ENCODE measurements at regions not wholly inside any gene's neighbourhood (a gene's known extent, or its start where the extent isn't known, plus 50 kb on each side); places are given as distances from the start of the nearest gene placed in this dataset.
A peak's percentile ranks its signal among the peaks of the same experiment; 100 is the strongest.

GRCh38 chr2:8054070-8054469, 627.8 kb upstream of the ID2 start:
- H3K4me3 Mint-ChIP-seq, result no peak overlapping the region
- peaks cover 30% of the 10 kb centered on the region for H3K4me1 Mint-ChIP-seq (ENCODE audit: low read depth)
- H3K36me3 Mint-ChIP-seq (ENCODE audit: low read depth), result peaks cover 10% of the 10 kb centered on the region
- H3K27ac Mint-ChIP-seq, result no peak overlapping the region
- peaks cover 20% of the 10 kb centered on the region for H3K9me3 Mint-ChIP-seq
- no peaks in the 10 kb centered on the region for H3K27me3 Mint-ChIP-seq (ENCODE audit: low read depth)

GRCh38 chr2:8058652-8059051, 623.2 kb upstream of the ID2 start:
- H3K9me3 Mint-ChIP-seq, result peaks cover 21% of the 10 kb centered on the region
- H3K36me3 Mint-ChIP-seq (ENCODE audit: low read depth), result peaks cover 8% of the 10 kb centered on the region
- H3K4me1 Mint-ChIP-seq (ENCODE audit: low read depth), result peaks cover 15% of the 10 kb centered on the region
- no peak overlapping the region for H3K27ac Mint-ChIP-seq
- H3K4me3 Mint-ChIP-seq, result no peak overlapping the region
- H3K27me3 Mint-ChIP-seq (ENCODE audit: low read depth), result peaks cover 3% of the 10 kb centered on the region

GRCh38 chr2:8059255-8059654, 622.6 kb upstream of the ID2 start:
- peaks cover 21% of the 10 kb centered on the region for H3K4me1 Mint-ChIP-seq (ENCODE audit: low read depth)
- peaks cover 11% of the 10 kb centered on the region for H3K36me3 Mint-ChIP-seq (ENCODE audit: low read depth)
- H3K27me3 Mint-ChIP-seq (ENCODE audit: low read depth), result peaks cover 3% of the 10 kb centered on the region
- no peak overlapping the region for H3K4me3 Mint-ChIP-seq
- peaks cover 28% of the 10 kb centered on the region for H3K9me3 Mint-ChIP-seq
- H3K27ac Mint-ChIP-seq, result no peak overlapping the region

GRCh38 chr2:8059794-8060193, 622.1 kb upstream of the ID2 start:
- peaks cover 31% of the 10 kb centered on the region for H3K9me3 Mint-ChIP-seq
- H3K27ac Mint-ChIP-seq, result peak overlapping the region; percentile 3
- H3K4me1 Mint-ChIP-seq (ENCODE audit: low read depth), result peaks cover 21% of the 10 kb centered on the region
- H3K4me3 Mint-ChIP-seq, result no peak overlapping the region
- H3K36me3 Mint-ChIP-seq (ENCODE audit: low read depth), result peaks cover 12% of the 10 kb centered on the region
- H3K27me3 Mint-ChIP-seq (ENCODE audit: low read depth), result peaks cover 3% of the 10 kb centered on the region

- Mint-ChIP-seq H3K4me3 (no peak overlapping the region), H3K9me3 (peaks cover 34% of the 10 kb centered on the region), H3K27ac (no peak overlapping the region), H3K27me3 (ENCODE audit: low read depth) (peaks cover 3% of the 10 kb centered on the region), H3K36me3 (ENCODE audit: low read depth) (peaks cover 10% of the 10 kb centered on the region), H3K4me1 (ENCODE audit: low read depth) (peaks cover 21% of the 10 kb centered on the region)
Observed at GRCh38 chr2:8061219-8061618, 620.6 kb upstream of the ID2 start.

- Mint-ChIP-seq H3K4me3 (no peak overlapping the region), H3K9me3 (peaks cover 17% of the 10 kb centered on the region), H3K27ac (no peak overlapping the region), H3K27me3 (ENCODE audit: low read depth) (peaks cover 3% of the 10 kb centered on the region), H3K36me3 (ENCODE audit: low read depth) (peaks cover 15% of the 10 kb centered on the region), H3K4me1 (ENCODE audit: low read depth) (peaks cover 15% of the 10 kb centered on the region)
Observed at GRCh38 chr2:8064603-8065002, 617.3 kb upstream of the ID2 start.

- Mint-ChIP-seq H3K4me3 (no peak overlapping the region), H3K27ac (no peak overlapping the region), H3K9me3 (peaks cover 17% of the 10 kb centered on the region), H3K36me3 (ENCODE audit: low read depth) (peaks cover 15% of the 10 kb centered on the region), H3K4me1 (ENCODE audit: low read depth) (peaks cover 14% of the 10 kb centered on the region), H3K27me3 (ENCODE audit: low read depth) (peaks cover 2% of the 10 kb centered on the region)
Observed at GRCh38 chr2:8065191-8065590, 616.7 kb upstream of the ID2 start.

GRCh38 chr2:8067784-8068336, 614.0 kb upstream of the ID2 start:
- Mint-ChIP-seq H3K27ac (no peak overlapping the region), H3K36me3 (ENCODE audit: low read depth) (peaks cover 12% of the 10 kb centered on the region), H3K27me3 (ENCODE audit: low read depth) (no peaks in the 10 kb centered on the region), H3K4me3 (no peak overlapping the region), H3K9me3 (peaks cover 17% of the 10 kb centered on the region), H3K4me1 (ENCODE audit: low read depth) (peaks cover 15% of the 10 kb centered on the region)

GRCh38 chr2:8072907-8073306, 608.9 kb upstream of the ID2 start:
- Mint-ChIP-seq H3K4me3 (no peak overlapping the region), H3K36me3 (ENCODE audit: low read depth) (peaks cover 20% of the 10 kb centered on the region), H3K27me3 (ENCODE audit: low read depth) (no peaks in the 10 kb centered on the region), H3K9me3 (peaks cover 20% of the 10 kb centered on the region), H3K27ac (no peak overlapping the region), H3K4me1 (ENCODE audit: low read depth) (peaks cover 17% of the 10 kb centered on the region)

GRCh38 chr2:8073916-8074315, 607.9 kb upstream of the ID2 start:
- Mint-ChIP-seq H3K27ac (no peak overlapping the region), H3K4me3 (no peak overlapping the region), H3K9me3 (peaks cover 28% of the 10 kb centered on the region), H3K27me3 (ENCODE audit: low read depth) (no peaks in the 10 kb centered on the region), H3K4me1 (ENCODE audit: low read depth) (peaks cover 17% of the 10 kb centered on the region), H3K36me3 (ENCODE audit: low read depth) (peaks cover 24% of the 10 kb centered on the region)

- Mint-ChIP-seq H3K4me1 (ENCODE audit: low read depth) (peaks cover 9% of the 10 kb centered on the region), H3K9me3 (peaks cover 32% of the 10 kb centered on the region), H3K27me3 (ENCODE audit: low read depth) (no peaks in the 10 kb centered on the region), H3K4me3 (peak overlapping the region; percentile 26), H3K36me3 (ENCODE audit: low read depth) (peaks cover 21% of the 10 kb centered on the region), H3K27ac (peak overlapping the region; percentile 58)
Observed at GRCh38 chr2:8076448-8077342, 605.2 kb upstream of the ID2 start.

GRCh38 chr2:8078705-8079104, 603.2 kb upstream of the ID2 start:
- Mint-ChIP-seq H3K27me3 (ENCODE audit: low read depth) (no peaks in the 10 kb centered on the region), H3K4me3 (no peak overlapping the region), H3K27ac (no peak overlapping the region), H3K4me1 (ENCODE audit: low read depth) (peaks cover 9% of the 10 kb centered on the region), H3K9me3 (peaks cover 32% of the 10 kb centered on the region), H3K36me3 (ENCODE audit: low read depth) (peaks cover 18% of the 10 kb centered on the region)

GRCh38 chr2:8080063-8080462, 601.8 kb upstream of the ID2 start:
- peaks cover 9% of the 10 kb centered on the region for H3K4me1 Mint-ChIP-seq (ENCODE audit: low read depth)
- H3K4me3 Mint-ChIP-seq, result no peak overlapping the region
- peaks cover 32% of the 10 kb centered on the region for H3K9me3 Mint-ChIP-seq
- H3K27ac Mint-ChIP-seq, result no peak overlapping the region
- H3K27me3 Mint-ChIP-seq (ENCODE audit: low read depth), result peaks cover 5% of the 10 kb centered on the region
- H3K36me3 Mint-ChIP-seq (ENCODE audit: low read depth), result peaks cover 18% of the 10 kb centered on the region

- peaks cover 5% of the 10 kb centered on the region for H3K27me3 Mint-ChIP-seq (ENCODE audit: low read depth)
- H3K4me1 Mint-ChIP-seq (ENCODE audit: low read depth), result peaks cover 9% of the 10 kb centered on the region
- H3K36me3 Mint-ChIP-seq (ENCODE audit: low read depth), result peaks cover 18% of the 10 kb centered on the region
- H3K9me3 Mint-ChIP-seq, result peaks cover 26% of the 10 kb centered on the region
- no peak overlapping the region for H3K4me3 Mint-ChIP-seq
- H3K27ac Mint-ChIP-seq, result no peak overlapping the region
Observed at GRCh38 chr2:8081130-8081529, 600.7 kb upstream of the ID2 start.

GRCh38 chr2:8082840-8083239, 599.0 kb upstream of the ID2 start:
- Mint-ChIP-seq H3K27ac (no peak overlapping the region), H3K4me3 (no peak overlapping the region), H3K36me3 (ENCODE audit: low read depth) (peaks cover 5% of the 10 kb centered on the region), H3K9me3 (peaks cover 12% of the 10 kb centered on the region), H3K27me3 (ENCODE audit: low read depth) (peaks cover 5% of the 10 kb centered on the region), H3K4me1 (ENCODE audit: low read depth) (no peaks in the 10 kb centered on the region)
